ENCODE measurements at regions not wholly inside any gene's neighbourhood (a gene's known extent, or its start where the extent isn't known, plus 50 kb on each side); places are given as distances from the start of the nearest gene placed in this dataset.
"Not testable (repeated sequence)": the region's sequence is repeated elsewhere in the genome, so short reads cannot be mapped to it uniquely, and the experiment has no call there.

DNA sequence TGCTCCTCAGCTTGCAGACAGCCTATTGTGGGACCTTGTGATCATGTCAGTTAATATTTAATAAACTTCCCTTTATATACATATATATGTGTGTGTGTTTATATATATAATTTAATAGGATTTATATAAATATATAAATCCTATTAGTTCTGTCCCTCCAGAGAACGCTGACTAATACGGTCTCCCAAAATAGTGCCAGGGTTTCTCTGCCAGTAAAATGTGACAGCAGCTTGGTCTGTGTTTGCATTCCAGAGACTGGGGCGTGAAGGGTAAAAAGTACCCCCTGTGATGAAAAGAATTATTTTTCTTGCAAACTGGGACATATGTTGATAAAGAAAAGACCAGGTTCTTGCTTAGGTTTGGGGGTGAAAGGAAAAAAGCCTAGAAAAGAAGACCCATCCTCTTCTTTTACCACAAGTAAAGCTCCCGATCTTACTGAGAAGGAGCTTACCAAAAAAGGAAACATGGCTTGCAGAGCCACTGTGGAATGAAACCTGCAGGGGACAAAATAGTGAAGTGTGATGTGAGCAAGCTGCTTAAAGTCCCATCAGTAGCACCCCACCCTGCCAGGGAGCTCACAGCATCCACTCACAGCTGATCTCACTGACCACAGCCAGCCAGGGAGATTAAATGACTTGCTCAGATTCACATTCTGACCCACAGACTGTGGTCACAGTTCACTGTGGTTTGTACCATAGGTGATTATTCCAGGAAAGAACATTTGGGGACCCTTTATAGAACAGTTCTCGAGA, 110.9 kb upstream of the RMP24 start:
- intact Hi-C loops (cut with DNase I), result no loop called here
- DNase-seq (ENCODE audit: low spot score), result no peak

DNA sequence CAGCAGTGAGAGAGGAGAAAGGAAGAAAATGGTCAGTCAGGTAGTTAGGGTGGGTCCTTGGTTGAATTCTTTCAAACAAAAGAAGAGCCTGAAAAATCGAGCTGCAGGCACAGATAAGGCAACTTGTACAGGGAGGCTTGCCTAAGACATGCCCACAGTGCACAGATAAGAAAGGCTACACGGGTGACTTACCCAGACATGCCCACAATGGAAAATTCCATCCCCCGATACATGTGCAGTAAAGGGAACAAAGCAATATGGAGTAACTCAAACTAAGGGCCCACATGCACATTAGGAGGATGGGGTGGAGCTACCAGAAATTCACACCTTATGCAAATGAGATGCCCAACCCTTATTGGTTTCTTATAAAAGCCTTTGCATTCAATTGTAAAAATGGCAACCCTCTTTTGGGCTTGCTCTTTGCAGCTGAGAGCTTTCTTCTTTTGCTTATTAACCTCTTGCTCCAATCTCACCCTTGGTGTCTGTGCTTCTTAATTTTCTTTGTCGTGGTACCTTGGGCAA, 110.3 kb upstream of the RMP24 start:
- intact Hi-C loops (cut with DNase I), result no loop called here
- DNase-seq (ENCODE audit: low spot score), result no peak

GRCh38 chr18:35864916-35865315, 107.6 kb upstream of the RMP24 start:
- no peak for DNase-seq (ENCODE audit: low spot score)
- intact Hi-C loops (cut with DNase I), result loop anchor here in 1 of 2 donors (5.0 kb wide), 1 partner anchor 322 kb away; the partner anchor contains the start of gene MOCOS

DNA sequence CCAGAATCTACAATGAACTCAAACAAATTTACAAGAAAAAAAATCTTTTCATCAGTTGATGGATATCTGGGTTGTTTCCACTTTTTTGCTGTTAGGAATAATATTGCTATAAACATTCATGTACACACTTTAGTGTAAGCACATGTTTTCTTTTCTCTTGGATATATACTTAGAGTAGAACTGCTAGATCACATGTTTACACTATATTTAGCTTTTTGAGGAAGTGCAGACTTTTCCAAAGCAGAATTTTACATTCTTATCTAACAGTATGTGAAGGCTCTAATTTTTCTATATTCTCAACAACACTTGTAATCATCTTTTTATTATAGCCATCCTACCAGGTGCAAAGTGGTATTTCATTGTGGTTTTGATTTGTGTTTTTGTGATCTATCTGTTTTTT, 103.6 kb upstream of the RMP24 start:
- intact Hi-C loops (cut with DNase I), result loop anchor here in 1 of 2 donors (5.0 kb wide), 1 partner anchor 318 kb away; the partner anchor contains the start of gene MOCOS
- no peak for DNase-seq (ENCODE audit: low spot score)

DNA sequence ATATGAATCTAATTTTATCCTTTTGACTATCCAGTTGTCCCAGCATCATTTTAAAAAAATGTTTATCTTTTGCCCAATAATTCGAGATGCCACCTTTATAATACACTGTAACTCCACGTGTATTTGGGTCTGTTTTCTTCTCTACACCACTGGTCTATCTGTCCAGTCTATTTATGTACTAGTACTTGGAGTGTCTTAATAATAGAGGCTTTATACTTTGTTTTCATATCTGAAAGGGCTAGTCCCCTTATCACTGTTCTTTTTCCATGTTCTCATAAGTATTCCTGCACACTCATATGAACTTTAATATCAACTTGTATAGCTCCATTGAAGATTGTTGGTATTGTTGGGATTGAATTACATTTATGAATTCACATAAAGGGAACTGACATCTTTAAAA, 101.1 kb upstream of the RMP24 start:
- no peak for DNase-seq (ENCODE audit: low spot score)
- intact Hi-C loops (cut with DNase I), result loop anchor here in 1 of 2 donors (1.0 kb wide), 1 partner anchor 21 kb away; no protein-coding TSS in a partner anchor

GRCh38 chr18:35875566-35875965, 96.9 kb upstream of the RMP24 start:
- DNase-seq (ENCODE audit: low spot score), result no peak
- intact Hi-C loops (cut with DNase I), result no loop called here

DNA sequence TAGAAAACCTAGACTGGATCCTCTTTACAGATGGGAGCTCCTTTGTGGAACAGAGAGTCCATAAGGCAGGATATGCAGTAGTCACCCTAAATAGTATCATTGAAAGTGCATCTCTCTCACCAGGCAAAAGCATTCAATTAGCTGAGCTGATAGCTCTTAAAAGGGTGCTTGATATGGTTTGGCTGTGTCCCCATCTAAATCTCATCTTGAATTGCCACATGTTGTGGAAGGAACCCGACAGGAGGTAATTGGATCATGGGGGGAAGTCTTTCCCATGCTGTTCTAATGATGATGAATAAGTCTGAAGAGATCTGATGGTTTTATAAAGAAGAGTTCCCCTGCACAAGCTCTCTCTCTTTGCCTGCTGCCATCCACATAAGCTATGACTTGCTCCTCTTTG, 96.2 kb upstream of the RMP24 start:
- DNase-seq (ENCODE audit: low spot score), result no peak
- intact Hi-C loops (cut with DNase I), result no loop called here

- intact Hi-C loops (cut with DNase I), result no loop called here
- no peak for DNase-seq (ENCODE audit: low spot score)
Measured at GRCh38 chr18:35880788-35881455, 91.6 kb upstream of the RMP24 start.

DNA sequence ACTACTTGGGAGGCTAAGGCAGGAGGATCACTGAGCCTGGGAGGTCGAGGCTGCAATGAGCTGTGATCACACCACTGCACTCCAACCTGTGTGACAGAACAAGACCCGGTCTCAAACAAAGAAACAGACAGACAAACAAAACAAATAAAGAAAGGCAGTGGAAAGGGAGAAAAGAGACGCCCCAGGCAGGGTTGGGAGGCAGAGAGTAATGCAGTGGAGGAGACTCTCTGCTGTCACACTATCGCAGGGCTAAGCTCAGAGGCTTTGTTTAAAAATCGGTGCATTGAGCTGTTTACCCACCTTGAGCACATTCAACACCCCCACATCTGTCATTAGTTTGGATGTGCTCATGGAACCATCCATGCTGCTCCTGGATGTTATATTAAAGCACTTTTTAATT, 84.2 kb upstream of the RMP24 start:
- intact Hi-C loops (cut with DNase I), result no loop called here
- DNase-seq (ENCODE audit: low spot score), result no peak

DNA sequence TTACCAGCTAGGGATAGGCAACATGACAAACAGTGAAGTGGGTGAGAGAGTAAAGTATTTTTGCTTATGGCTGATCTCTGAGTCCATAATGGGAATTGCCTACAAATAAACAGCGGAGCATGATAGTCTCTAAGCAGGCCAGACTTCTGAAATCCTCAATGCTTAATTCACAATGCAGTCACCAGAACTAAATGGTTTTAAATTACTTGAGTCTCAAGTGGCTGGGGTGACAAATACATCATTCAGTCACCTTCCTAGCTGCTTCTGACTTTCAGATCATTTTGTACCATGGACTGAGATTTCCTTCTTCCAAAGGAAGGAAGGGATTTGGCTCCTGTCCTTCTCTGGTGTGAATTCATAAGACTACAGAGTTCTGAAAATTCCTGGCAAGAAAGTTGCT, 82.8 kb upstream of the RMP24 start:
- DNase-seq (ENCODE audit: low spot score), result no peak
- intact Hi-C loops (cut with DNase I), result no loop called here

- intact Hi-C loops (cut with DNase I), result no loop called here
- DNase-seq (ENCODE audit: low spot score), result no peak
Measured at GRCh38 chr18:35890323-35890722, 82.2 kb upstream of the RMP24 start.

GRCh38 chr18:35892118-35892517, 80.4 kb upstream of the RMP24 start:
- intact Hi-C loops (cut with DNase I), result no loop called here
- DNase-seq (ENCODE audit: low spot score), result no peak

DNA sequence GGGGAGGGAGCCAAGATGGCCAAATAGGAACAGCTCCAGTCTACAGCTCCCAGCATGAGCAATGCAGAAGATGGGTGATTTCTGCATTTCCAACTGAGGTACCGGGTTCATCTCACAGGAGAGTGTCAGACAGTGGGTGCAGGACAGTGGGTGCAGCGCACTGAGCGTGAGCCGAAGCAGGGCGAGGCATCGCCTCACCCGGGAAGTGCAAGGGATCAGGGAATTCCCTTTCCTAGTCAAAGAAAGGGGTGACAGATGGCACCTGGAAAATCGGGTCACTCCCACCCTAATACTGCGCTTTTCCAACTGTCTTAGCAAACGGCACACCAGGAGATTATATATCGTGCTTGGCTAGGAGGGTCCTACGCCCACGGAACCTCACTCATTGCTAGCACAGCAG, 75.0 kb upstream of the RMP24 start:
- DNase-seq (ENCODE audit: low spot score); intact Hi-C loops (cut with DNase I): not testable (repeated sequence)

DNA sequence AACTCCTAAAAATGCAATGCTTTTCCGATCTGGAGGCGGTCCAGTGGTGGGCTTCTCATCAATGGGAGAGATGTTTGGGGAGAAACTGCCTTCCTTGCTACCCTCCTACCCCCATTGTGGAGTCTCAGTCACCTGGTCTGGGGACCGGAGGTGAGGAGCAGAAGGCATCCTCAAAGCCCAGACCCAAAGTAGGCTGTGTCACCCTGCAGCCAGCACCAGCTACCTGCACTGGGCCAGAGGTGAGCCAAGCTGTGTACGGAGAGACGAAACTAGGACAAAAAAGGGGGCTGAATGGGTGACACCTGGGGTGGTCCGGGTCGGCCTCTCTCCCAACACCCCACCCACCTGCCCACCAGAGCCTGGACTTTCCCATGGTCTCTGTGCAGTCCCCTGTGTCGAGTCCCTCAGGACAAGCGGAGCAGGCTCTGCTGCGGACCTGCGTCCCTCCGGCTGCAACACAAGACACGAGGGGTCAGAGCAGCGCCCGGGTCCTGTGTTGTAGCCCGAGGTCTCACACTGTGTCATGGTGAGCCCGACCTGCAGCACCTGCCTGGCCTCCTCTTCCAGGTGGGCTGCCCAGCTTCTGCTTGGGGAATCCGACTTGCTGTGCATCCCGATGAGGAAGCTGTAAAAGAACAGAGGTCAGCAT, 68.0 kb upstream of the RMP24 start:
- intact Hi-C loops (cut with DNase I), result no loop called here
- no peak for DNase-seq (ENCODE audit: low spot score)

DNA sequence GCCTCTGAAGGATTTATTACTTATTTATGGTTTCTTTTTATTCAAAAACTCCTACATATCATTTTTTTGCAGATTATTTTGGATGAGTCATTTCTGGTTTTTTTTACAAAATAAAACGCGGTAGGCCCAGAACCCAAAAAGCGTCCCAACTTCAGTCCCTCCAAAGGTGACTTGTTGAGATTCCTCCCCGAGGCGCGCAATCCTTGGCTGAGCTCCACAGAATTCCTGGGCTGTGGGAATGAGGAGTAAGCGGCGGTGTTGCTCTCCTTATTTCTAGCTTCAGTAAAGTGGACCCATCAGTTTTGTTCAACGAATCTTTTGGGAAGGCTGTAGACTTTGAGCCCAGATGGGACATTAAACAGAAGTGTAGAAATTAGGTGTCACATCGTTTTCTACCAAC, 67.0 kb upstream of the RMP24 start:
- intact Hi-C loops (cut with DNase I), result no loop called here
- DNase-seq (ENCODE audit: low spot score), result no peak

DNA sequence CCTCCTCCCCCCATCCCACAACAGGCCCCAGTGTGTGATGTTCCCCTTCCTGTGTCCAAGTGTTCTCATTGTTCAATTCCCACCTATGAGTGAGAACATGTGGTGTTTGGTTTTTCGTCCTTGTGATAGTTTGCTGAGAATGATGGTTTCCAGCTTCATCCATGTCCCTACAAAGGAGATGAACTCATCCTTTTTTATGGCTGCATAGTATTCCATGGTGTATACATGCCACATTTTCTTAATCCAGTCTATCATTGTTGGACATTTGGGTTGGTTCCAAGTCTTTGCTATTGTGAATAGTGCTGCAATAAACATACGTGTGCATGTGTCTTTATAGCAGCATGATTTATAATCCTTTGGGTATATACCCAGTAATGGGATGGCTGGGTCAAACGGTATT, 66.2 kb upstream of the RMP24 start:
- DNase-seq (ENCODE audit: low spot score); intact Hi-C loops (cut with DNase I): not testable (repeated sequence)

DNA sequence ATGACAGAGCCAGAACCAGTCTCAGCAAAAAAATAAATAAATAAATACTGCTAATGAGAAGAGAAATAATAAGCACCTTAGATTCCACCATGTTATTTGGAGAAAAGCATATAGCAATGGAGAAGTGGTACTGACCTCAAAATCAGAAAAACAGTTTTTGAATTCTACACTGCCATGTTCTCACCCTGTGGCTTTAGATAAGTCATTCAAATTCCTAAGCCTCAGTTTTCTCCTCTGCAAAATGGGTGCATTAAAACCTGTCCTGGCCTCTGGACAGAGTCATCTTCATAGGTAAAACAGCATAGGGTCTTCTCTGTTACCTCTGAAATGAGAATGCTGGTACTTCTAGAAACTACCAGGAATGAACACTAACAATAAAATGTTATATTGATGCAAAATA, 62.2 kb upstream of the RMP24 start:
- intact Hi-C loops (cut with DNase I), result no loop called here
- DNase-seq (ENCODE audit: low spot score), result no peak

DNA sequence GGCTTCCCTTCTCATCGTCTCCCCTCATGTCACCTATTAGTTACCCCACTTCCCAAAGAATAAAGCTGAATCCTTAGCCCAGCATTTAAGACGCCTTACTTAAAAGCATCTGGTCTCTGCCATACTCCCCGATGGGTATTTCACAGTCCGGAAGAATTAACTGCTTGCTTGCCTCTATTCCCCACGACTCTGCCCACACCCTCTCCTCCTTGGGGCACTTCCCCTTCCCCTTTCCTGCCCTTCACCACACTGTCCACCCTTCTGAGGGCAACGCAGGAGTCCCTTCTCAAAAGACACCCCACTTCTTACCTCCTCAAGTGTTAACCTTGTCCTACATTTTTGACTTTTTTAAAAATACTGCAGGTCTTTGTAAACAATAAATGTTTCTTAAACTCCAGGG, 60.1 kb upstream of the RMP24 start:
- intact Hi-C loops (cut with DNase I), result no loop called here
- DNase-seq (ENCODE audit: low spot score), result no peak

GRCh38 chr18:35915056-35915455, 57.4 kb upstream of the RMP24 start:
- intact Hi-C loops (cut with DNase I), result no loop called here
- no peak for DNase-seq (ENCODE audit: low spot score)

- DNase-seq (ENCODE audit: low spot score), result no peak
- intact Hi-C loops (cut with DNase I), result no loop called here
Measured at GRCh38 chr18:35917043-35917442, 55.4 kb upstream of the RMP24 start.

Measured in posterior vena cava (tissue), 2 donors.